GM13976 (cell line): ENCODE measurements at regions not wholly inside any gene's neighbourhood (a gene's known extent, or its start where the extent isn't known, plus 50 kb on each side); places are given as distances from the start of the nearest gene placed in this dataset.
"Not testable (repeated sequence)": the region's sequence is repeated elsewhere in the genome, so short reads cannot be mapped to it uniquely, and the experiment has no call there.

ENCODE experiments used
- DNase-seq: peaks from one replicate; pipeline ENCODE4 v3.0.0; 2012; ENCODE audit warnings: low spot score
- CTCF ChIP-seq: IDR thresholded peaks from 2 replicates; pipeline ENCODE4 v1.5.1; 2012; ENCODE audit warnings: borderline replicate concordance, mild to moderate bottlenecking; ENCODE audit not compliant: insufficient read depth; ENCODE audit errors: extremely low read depth, missing control alignments, control extremely low read depth
- in situ Hi-C: fragments of 300-500 bp; cut with MboI; formaldehyde crosslinking; loops from one replicate; pipeline ENCODE4 v1.12.0; 2022; ENCODE audit warnings: low sequenced_read_pairs, mixed read lengths, inconsistent platforms; ENCODE audit not compliant: unreplicated experiment

GRCh38 chr2:204154863-204155262, 218.3 kb downstream of the ICOS start:
- in situ Hi-C loops, result no loop called here
- no peak for DNase-seq
- TF ChIP-seq CTCF, result no peak

- no peak for DNase-seq
- TF ChIP-seq CTCF, result no peak
- in situ Hi-C loops, result no loop called here
These were observed 219.9 kb downstream of the ICOS start for GRCh38 chr2:204156456-204156855.

- TF ChIP-seq CTCF, result no peak
- DNase-seq, result no peak
- in situ Hi-C loops, result no loop called here
These were observed 221.1 kb downstream of the ICOS start for GRCh38 chr2:204157684-204158083.

GRCh38 chr2:204159526-204159925, 223.0 kb downstream of the ICOS start:
- TF ChIP-seq CTCF, result no peak
- in situ Hi-C loops, result no loop called here
- DNase-seq, result no peak

- TF ChIP-seq CTCF, result no peak
- DNase-seq, result no peak
- in situ Hi-C loops, result no loop called here
These were observed 224.4 kb downstream of the ICOS start for GRCh38 chr2:204160989-204161388.

- no peak for TF ChIP-seq CTCF
- no peak for DNase-seq
- in situ Hi-C loops, result no loop called here
These were observed 225.3 kb downstream of the ICOS start for GRCh38 chr2:204161886-204162285.

GRCh38 chr2:204166961-204167360, 230.4 kb downstream of the ICOS start:
- TF ChIP-seq CTCF, result no peak
- no peak for DNase-seq
- in situ Hi-C loops, result no loop called here

- in situ Hi-C loops, DNase-seq: not testable (repeated sequence)
These were observed 231.1 kb downstream of the ICOS start for GRCh38 chr2:204167670-204168069.
